ENCODE measurements at regions not wholly inside any gene's neighbourhood (a gene's known extent, or its start where the extent isn't known, plus 50 kb on each side); places are given as distances from the start of the nearest gene placed in this dataset.
"Not testable (repeated sequence)": the region's sequence is repeated elsewhere in the genome, so short reads cannot be mapped to it uniquely, and the experiment has no call there.

DNA sequence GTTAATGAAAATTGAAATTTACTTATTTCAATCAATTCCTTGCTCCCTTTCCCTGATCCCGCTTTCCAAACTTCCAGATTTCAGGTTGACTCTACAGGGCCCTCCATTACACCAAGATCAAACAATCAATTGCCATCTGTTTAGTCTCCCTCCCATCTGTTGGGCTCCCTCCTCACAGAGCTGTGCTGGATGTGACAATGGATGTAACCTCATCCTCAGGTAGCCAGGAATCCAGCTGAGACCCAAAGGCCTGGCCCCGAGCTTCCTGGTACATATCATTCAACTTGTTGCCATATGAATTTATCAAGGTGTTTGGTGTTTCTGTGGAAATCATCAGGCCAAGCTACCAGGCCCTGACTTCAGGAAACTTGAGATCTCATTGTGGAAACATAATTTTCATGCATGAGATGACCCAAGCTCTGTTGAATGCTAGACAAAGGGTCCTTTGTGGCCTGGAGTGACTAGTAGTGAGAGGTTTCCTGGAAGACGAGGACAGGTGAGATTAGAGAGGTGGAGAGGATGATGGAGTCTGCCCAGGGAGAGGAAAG lies 148.6 kb upstream of the PDE1C start:
- Mint-ChIP-seq H3K4me1 (ENCODE audit: low read depth) (no peaks in the 10 kb centered on the region), H3K4me3 (no peak overlapping the region), H3K27me3 (ENCODE audit: low read depth) (no peaks in the 10 kb centered on the region), H3K36me3 (ENCODE audit: insufficient read depth) (no peaks in the 10 kb centered on the region), H3K9me3 (no peaks in the 10 kb centered on the region)
- DNase-seq (no peak), ATAC-seq (no peak)

DNA sequence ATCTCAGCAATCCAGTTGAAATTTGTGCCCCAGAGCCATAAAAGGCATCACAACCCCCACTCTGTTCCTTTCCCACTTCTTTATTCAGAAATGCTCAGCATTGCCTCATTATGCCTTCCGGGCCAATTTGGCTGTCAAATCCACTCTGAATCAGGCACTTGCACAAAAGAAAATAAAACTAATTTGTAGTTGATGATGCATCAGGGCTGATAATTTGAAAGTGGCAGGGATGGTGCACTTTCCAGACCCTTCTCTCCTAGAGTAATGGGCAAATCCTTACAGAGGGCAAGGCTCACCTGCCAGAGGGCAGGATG lies 147.9 kb upstream of the PDE1C start:
- Mint-ChIP-seq H3K4me1 (ENCODE audit: low read depth) (no peaks in the 10 kb centered on the region), H3K27me3 (ENCODE audit: low read depth) (no peaks in the 10 kb centered on the region), H3K36me3 (ENCODE audit: insufficient read depth) (no peaks in the 10 kb centered on the region), H3K4me3 (no peak overlapping the region), H3K9me3 (no peaks in the 10 kb centered on the region)
- DNase-seq (no peak), ATAC-seq (no peak)

DNA sequence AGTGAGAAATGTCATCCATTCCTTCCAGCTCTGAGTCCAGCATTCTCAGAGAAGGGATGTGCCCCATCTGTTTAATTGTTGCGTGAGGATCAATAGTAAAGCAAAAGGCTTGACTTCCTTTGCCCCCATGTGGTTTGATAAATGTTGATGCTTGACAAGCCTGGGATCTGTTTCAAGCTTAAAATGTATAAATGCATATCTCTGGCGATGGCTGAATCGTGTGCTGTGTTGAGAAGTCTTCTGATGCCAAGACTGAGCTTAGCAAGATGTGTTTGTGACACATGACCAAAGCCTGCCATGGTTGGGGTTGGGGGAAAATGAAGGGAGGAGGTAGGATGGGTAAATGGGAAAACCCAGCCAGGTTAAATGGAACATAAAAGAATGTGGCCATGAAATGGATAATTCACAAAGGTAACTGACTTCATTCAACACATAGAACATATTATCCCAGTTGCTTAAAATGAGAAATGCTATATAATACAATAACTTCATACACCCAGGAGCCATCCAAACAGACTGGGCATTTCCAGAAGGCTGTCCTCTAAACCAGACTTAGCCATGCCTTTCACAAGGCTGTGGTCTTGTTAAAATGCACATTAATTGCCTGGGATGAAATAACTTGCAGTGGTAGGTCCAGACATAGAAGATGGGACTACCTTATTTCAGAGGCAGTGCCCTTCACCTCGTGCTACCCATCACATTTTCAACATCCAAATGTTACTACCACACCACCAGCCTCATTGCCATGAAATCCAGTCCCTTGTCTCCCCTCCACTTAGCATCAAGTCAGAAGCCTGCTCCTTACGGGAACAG lies 147.3 kb upstream of the PDE1C start:
- H3K9me3 Mint-ChIP-seq, result no peaks in the 10 kb centered on the region
- no peaks in the 10 kb centered on the region for H3K27me3 Mint-ChIP-seq (ENCODE audit: low read depth)
- no peak overlapping the region for H3K4me3 Mint-ChIP-seq
- no peaks in the 10 kb centered on the region for H3K36me3 Mint-ChIP-seq (ENCODE audit: insufficient read depth)
- DNase-seq, result no peak
- no peak for ATAC-seq
- H3K4me1 Mint-ChIP-seq (ENCODE audit: low read depth), result no peaks in the 10 kb centered on the region

DNA sequence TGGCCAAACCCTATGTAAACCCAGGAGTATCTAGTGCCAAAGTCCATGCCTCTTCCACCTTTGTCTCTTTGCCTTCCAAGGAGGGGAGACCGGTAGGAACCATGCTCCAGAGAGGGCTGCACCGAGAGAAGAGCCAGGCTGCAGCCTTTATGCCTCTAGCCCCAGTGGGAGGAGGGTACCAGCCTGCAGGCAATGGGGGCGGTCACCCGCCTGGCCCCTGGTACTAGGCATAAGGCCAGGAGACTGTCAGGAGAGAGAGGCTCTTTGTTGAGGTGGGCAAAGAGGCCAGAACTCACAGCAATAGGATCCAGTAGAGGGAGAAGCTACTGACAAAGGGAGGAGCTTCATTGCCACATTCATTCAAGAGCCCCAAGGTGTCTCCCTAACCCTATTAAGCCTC lies 146.6 kb upstream of the PDE1C start:
- DNase-seq, result no peak
- Mint-ChIP-seq H3K4me3 (no peak overlapping the region), H3K27me3 (ENCODE audit: low read depth) (no peaks in the 10 kb centered on the region), H3K36me3 (ENCODE audit: insufficient read depth) (no peaks in the 10 kb centered on the region), H3K9me3 (no peaks in the 10 kb centered on the region), H3K4me1 (ENCODE audit: low read depth) (no peaks in the 10 kb centered on the region)
- ATAC-seq, result no peak

DNA sequence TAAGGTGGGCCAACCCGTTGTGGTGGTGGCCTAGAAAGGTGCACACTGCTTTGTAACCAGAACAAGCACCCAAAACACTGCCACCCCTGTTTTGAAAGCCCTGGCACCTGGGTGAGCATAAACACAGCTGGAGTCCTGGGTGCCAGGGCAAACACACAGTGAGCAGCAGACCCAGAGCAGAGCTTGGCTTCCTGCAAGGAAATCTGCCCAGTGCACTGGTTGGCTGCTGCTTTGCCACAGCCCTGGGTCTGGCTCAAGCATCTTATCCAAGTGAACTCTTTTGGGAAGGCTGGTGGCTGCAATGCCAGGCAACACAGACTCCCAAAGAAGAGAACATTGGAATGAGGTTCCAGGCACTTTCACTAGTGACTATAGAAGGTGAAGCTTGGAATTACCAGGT lies 145.5 kb upstream of the PDE1C start:
- ATAC-seq, result no peak
- no peaks in the 10 kb centered on the region for H3K36me3 Mint-ChIP-seq (ENCODE audit: insufficient read depth)
- no peaks in the 10 kb centered on the region for H3K4me1 Mint-ChIP-seq (ENCODE audit: low read depth)
- H3K27me3 Mint-ChIP-seq (ENCODE audit: low read depth), result peaks cover 2% of the 10 kb centered on the region
- no peak overlapping the region for H3K4me3 Mint-ChIP-seq
- no peak for DNase-seq
- no peaks in the 10 kb centered on the region for H3K9me3 Mint-ChIP-seq

DNA sequence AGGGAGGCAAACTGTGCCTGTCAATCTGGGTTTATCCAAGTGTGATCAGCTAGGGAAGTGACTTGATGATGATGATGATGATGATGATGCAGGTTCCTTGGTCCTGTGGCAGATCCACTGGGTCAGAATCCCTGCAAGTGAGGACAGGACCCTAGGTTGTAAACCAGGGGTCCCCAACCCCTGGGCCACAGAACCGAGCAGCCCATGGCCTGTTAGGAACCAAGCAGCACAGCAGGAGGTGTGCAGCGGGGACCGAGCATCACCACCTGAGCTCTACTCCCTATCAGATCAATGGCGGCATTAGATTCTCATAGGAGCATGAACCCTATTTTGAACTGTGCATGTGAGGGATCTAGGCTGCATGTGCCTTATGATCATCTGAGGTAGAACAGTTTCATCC lies 144.7 kb upstream of the PDE1C start:
- Mint-ChIP-seq H3K27me3 (ENCODE audit: low read depth) (peaks cover 3% of the 10 kb centered on the region), H3K9me3 (no peaks in the 10 kb centered on the region), H3K4me1 (ENCODE audit: low read depth) (no peaks in the 10 kb centered on the region), H3K4me3 (no peak overlapping the region), H3K36me3 (ENCODE audit: insufficient read depth) (no peaks in the 10 kb centered on the region)
- ATAC-seq (no peak), DNase-seq (no peak)

DNA sequence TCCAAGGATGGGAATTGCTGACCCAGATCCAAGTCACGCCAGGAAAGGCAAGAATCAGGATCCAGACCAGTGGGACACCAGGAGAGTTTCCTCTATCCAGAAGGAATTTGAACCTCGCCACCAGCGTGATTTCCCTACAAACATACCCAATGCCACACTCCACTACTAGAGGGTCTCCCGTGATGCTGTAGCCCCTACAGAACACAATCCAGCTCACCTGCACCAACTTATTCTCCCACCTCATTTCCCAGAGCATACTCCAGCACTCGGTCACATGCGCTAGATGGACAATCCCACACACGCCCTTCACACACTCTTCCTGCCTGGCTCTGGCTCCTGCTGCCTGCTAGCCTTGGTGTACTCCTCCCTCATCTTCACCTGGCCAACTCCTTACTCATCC lies 142.1 kb upstream of the PDE1C start:
- H3K36me3 Mint-ChIP-seq (ENCODE audit: insufficient read depth), result no peaks in the 10 kb centered on the region
- no peaks in the 10 kb centered on the region for H3K9me3 Mint-ChIP-seq
- no peak overlapping the region for H3K4me3 Mint-ChIP-seq
- no peak for DNase-seq
- H3K4me1 Mint-ChIP-seq (ENCODE audit: low read depth), result no peaks in the 10 kb centered on the region
- peaks cover 5% of the 10 kb centered on the region for H3K27me3 Mint-ChIP-seq (ENCODE audit: low read depth)
- no peak for ATAC-seq

DNA sequence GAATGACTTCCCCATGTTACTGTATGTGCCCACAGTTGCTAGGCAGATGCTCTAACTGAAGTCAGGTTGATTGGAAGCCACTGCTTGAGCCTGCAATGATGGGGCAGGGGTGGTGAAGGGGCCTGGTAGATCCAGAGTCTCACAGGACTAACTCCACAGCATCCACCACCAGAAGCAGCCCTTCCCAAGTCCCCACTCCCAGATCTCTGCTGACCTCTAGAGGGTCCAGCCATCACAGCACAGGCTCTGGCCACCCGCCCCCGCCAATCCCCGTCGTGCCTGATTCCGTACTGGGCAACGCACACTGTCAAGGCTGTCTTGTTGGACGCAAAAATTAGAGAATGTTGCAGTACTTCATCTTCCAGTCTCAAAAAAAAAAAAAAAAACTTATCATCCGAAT lies 136.8 kb upstream of the PDE1C start:
- ATAC-seq (no peak), DNase-seq (no peak)
- H3K36me3 Mint-ChIP-seq (ENCODE audit: insufficient read depth), result no peaks in the 10 kb centered on the region
- no peak overlapping the region for H3K4me3 Mint-ChIP-seq
- peaks cover 7% of the 10 kb centered on the region for H3K27me3 Mint-ChIP-seq (ENCODE audit: low read depth)
- H3K9me3 Mint-ChIP-seq, result no peaks in the 10 kb centered on the region
- H3K4me1 Mint-ChIP-seq (ENCODE audit: low read depth), result no peaks in the 10 kb centered on the region

DNA sequence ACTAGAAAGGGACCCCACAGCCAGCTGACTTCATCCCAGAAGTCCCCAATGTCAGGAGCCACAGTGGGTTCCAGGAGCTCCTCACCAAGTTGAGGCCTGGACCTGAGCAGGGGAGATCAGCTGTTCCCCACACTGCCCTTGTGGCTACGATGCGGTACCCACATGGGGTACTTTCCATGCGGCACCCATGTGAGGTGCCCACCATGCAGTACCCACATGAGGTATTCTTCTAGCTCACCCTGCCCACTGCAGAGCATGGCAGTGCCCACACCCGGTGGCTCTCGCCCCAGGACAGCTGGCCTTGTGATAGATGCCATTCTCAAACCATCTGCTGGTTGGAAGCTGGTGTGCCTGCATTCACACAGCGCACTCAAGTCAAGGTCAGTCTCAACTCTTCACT lies 136.3 kb upstream of the PDE1C start:
- no peak for DNase-seq
- Mint-ChIP-seq H3K9me3 (no peaks in the 10 kb centered on the region), H3K4me1 (ENCODE audit: low read depth) (no peaks in the 10 kb centered on the region), H3K4me3 (no peak overlapping the region), H3K27me3 (ENCODE audit: low read depth) (peaks cover 7% of the 10 kb centered on the region), H3K36me3 (ENCODE audit: insufficient read depth) (no peaks in the 10 kb centered on the region)
- ATAC-seq, result no peak

DNA sequence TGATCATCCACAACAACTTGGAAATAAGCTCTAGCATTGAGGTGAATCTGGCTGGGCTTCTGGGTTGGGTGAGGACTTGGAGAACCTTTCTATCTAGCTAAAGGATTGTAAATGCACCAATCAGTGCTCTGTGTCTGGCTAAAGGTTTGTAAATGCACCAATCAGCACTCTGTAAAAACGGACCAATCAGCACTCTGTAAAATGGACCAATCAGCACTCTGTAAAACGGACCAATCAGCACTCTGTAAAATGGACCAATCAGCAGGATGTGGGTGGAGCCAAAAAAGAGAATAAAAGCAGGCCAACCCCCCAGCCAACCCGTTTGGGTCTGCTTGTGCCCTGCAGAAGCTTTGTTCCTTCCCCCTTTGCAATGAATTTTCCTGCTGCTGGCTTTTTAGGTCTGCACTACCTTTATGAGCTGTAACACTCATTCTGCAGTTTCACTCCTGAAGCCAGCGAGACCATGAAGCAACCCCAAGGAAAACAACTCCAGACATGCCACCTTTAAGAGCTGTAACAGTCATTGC lies 135.2 kb upstream of the PDE1C start:
- H3K27me3 Mint-ChIP-seq (ENCODE audit: low read depth); H3K4me1 Mint-ChIP-seq (ENCODE audit: low read depth); H3K9me3 Mint-ChIP-seq; ATAC-seq; H3K36me3 Mint-ChIP-seq (ENCODE audit: insufficient read depth); H3K4me3 Mint-ChIP-seq; DNase-seq: not testable (repeated sequence)

DNA sequence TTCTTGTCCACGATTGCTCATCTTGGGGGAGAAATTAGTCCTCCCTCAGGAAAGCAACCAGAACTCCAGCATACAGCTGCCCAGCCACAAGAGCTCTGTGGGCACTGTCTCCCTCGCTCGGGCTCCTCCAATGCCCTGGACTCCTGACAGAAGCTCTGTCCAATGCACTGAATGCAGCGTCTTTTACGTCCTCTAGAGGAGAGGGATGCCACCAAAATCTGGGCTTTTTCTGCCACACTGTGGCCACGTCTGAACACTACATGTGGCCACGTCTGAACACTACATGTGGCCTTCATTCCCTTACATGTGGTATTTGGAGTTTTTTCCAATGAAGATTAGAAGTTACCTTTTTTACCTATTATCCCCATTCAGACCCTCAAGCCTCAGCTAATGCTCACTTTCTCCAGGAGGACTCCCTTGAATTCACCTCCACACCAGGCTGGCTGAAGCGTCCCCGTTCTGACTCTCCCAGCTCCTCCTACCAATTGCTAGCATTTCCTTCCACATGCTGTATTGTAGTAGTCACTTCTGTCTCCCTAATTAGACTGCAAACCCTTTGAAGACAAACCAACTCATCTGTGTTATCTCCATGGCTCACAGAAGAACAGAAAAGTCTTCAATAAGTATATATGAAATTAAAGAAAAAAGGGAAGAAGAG lies 134.3 kb upstream of the PDE1C start:
- no peak overlapping the region for H3K4me3 Mint-ChIP-seq
- no peaks in the 10 kb centered on the region for H3K9me3 Mint-ChIP-seq
- H3K4me1 Mint-ChIP-seq (ENCODE audit: low read depth), result no peaks in the 10 kb centered on the region
- ATAC-seq, result no peak
- no peak for DNase-seq
- peaks cover 4% of the 10 kb centered on the region for H3K27me3 Mint-ChIP-seq (ENCODE audit: low read depth)
- H3K36me3 Mint-ChIP-seq (ENCODE audit: insufficient read depth), result no peaks in the 10 kb centered on the region

DNA sequence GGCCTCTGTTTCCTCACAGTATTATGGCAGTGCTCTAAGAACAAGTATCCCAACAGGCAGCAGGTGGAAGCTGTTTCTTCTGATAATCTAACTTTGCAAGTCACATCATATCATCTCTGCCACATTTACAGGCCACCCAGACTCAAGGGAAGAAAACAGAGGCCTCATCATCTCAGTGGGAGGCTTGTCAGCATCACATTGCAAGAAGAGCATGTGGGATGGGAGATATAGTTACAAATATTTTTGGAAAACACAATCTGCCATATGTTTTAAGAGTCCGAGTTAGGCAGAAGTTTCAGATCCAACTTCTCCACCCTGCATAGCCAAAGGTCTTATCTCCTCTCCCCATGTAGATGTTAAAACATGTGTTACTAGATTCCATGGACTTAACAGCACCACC lies 130.4 kb upstream of the PDE1C start:
- H3K4me1 Mint-ChIP-seq (ENCODE audit: low read depth), result no peaks in the 10 kb centered on the region
- peaks cover 2% of the 10 kb centered on the region for H3K27me3 Mint-ChIP-seq (ENCODE audit: low read depth)
- H3K4me3 Mint-ChIP-seq, result no peak overlapping the region
- H3K9me3 Mint-ChIP-seq, result peaks cover 4% of the 10 kb centered on the region
- ATAC-seq (no peak), DNase-seq (no peak)
- H3K36me3 Mint-ChIP-seq (ENCODE audit: insufficient read depth), result no peaks in the 10 kb centered on the region

DNA sequence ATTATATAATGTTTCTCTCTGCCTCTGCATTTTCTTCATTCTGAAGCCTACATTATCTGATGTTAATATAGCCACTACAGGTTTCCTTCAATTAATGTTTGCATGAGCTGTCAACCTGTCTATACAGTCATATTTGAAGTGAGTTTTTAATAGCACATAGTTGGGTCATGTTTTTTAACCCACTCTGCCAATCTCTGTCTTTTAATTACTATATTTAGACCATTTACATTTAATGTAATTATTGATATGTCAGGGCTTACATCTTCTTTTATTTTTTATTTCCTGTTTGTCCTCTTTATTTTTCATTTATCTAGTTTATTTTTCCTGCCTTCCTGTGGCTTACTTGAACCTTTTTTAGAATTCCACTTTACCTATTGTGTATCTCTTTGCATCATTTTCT lies 124.3 kb upstream of the PDE1C start:
- ATAC-seq, result no peak
- Mint-ChIP-seq H3K4me3 (no peak overlapping the region), H3K36me3 (ENCODE audit: insufficient read depth) (no peaks in the 10 kb centered on the region), H3K9me3 (peaks cover 21% of the 10 kb centered on the region), H3K4me1 (ENCODE audit: low read depth) (no peaks in the 10 kb centered on the region), H3K27me3 (ENCODE audit: low read depth) (no peaks in the 10 kb centered on the region)
- no peak for DNase-seq

DNA sequence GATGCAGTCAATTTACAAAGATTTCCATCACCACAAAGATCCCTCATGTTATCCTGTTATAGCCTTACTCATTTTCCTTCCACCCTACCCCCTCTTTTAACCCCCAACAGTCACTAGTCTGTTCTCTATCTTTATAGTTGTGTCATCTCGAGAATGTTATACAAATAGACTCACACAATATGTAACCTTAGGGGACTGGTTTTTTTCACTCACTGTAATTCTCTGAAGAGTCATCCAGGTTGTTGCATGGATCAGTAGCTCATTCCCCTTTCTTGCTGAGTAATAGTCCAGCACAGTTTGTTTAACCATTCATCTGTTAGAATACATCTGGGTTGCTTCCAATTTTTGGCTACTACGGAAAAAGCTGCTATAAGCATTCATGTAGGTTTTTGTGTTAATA lies 121.1 kb upstream of the PDE1C start:
- ATAC-seq (no peak), DNase-seq (no peak)
- Mint-ChIP-seq H3K27me3 (ENCODE audit: low read depth) (no peaks in the 10 kb centered on the region), H3K36me3 (ENCODE audit: insufficient read depth) (no peaks in the 10 kb centered on the region), H3K9me3 (peaks cover 26% of the 10 kb centered on the region), H3K4me1 (ENCODE audit: low read depth) (no peaks in the 10 kb centered on the region), H3K4me3 (no peak overlapping the region)

DNA sequence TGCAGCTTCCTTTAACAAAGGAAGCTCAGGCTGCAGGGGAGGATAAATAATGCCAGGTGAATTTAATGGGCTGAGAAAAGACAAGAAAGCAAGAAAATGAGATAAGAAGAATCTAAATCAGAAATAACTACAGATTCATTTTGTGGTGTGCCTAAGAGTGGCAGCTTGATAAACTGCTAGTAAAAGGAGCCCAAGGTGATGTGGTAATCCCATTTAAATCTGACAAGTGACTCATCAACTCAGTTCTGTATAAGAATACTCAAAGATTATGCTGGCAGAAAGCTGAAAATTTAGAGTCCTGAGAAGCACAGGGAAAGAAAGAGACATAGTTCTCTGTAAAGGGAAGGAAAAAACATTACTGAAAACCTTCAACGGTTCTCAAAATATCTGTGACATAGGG lies 109.4 kb upstream of the PDE1C start:
- no peak for ATAC-seq
- H3K4me3 Mint-ChIP-seq, result no peak overlapping the region
- no peak for DNase-seq

More for the DNA sequence above, 109.4 kb upstream of the PDE1C start:
- H3K9me3 Mint-ChIP-seq, result no peaks in the 10 kb centered on the region
- no peaks in the 10 kb centered on the region for H3K36me3 Mint-ChIP-seq (ENCODE audit: insufficient read depth)
- H3K4me1 Mint-ChIP-seq (ENCODE audit: low read depth), result no peaks in the 10 kb centered on the region
- no peaks in the 10 kb centered on the region for H3K27me3 Mint-ChIP-seq (ENCODE audit: low read depth)
